Suppressor macrophage (primary cell): ENCODE measurements at regions not wholly inside any gene's neighbourhood (a gene's known extent, or its start where the extent isn't known, plus 50 kb on each side); places are given as distances from the start of the nearest gene placed in this dataset.

Experiments
- DNase-seq, 4 experiments: peaks; one replicate each; pipeline ENCODE4 v3.0.0-alpha.2; 2020 to 2022

GRCh38 chr4:108360754-108361445 lies 192.2 kb upstream of the LEF1 start:
- DNase-seq = no peak

GRCh38 chr4:108359986-108360681 lies 191.4 kb upstream of the LEF1 start:
- no peak for DNase-seq

GRCh38 chr4:108359130-108359985 lies 190.6 kb upstream of the LEF1 start:
- DNase-seq = no peak

GRCh38 chr4:108355902-108356535 lies 187.3 kb upstream of the LEF1 start:
- DNase-seq = no peak

- no peak for DNase-seq
Observed at GRCh38 chr4:108355186-108355901, 186.6 kb upstream of the LEF1 start.

GRCh38 chr4:108352664-108353308 lies 184.1 kb upstream of the LEF1 start:
- DNase-seq = no peak

- DNase-seq = no peak
Observed at GRCh38 chr4:108351791-108352190, 183.1 kb upstream of the LEF1 start.

GRCh38 chr4:108350332-108350731 lies 181.6 kb upstream of the LEF1 start:
- no peak for DNase-seq

- DNase-seq = no peak
Observed at GRCh38 chr4:108346818-108347210, 178.1 kb upstream of the LEF1 start.

GRCh38 chr4:108345862-108346817 lies 177.4 kb upstream of the LEF1 start:
- no peak for DNase-seq

GRCh38 chr4:108342325-108342970 lies 173.7 kb upstream of the LEF1 start:
- DNase-seq = no peak

GRCh38 chr4:108337923-108338322 lies 169.2 kb upstream of the LEF1 start:
- no peak for DNase-seq

GRCh38 chr4:108336076-108336475 lies 167.3 kb upstream of the LEF1 start:
- DNase-seq = no peak

GRCh38 chr4:108335081-108335480 lies 166.3 kb upstream of the LEF1 start:
- DNase-seq = no peak

GRCh38 chr4:108334031-108334430 lies 165.3 kb upstream of the LEF1 start:
- DNase-seq = no peak

- DNase-seq = no peak
Observed at GRCh38 chr4:108333353-108333942, 164.7 kb upstream of the LEF1 start.

GRCh38 chr4:108331905-108332632 lies 163.3 kb upstream of the LEF1 start:
- DNase-seq = no peak

- DNase-seq = no peak
Observed at GRCh38 chr4:108328383-108328732, 159.6 kb upstream of the LEF1 start.
